ENCODE measurements at regions not wholly inside any gene's neighbourhood (a gene's known extent, or its start where the extent isn't known, plus 50 kb on each side); places are given as distances from the start of the nearest gene placed in this dataset.

- TF ChIP-seq CTCF (conservative IDR thresholded peaks at IDR 0.05; ENCODE audit: low read length) (no peak), EZH2phosphoT487 (IDR thresholded peaks at IDR 0.05; ENCODE audit: borderline replicate concordance, low read depth, low read length) (no peak)
Observed at GRCh38 chr2:166607880-166608279, 113.8 kb upstream of the SCN7A start.
